ENCODE measurements at regions not wholly inside any gene's neighbourhood (a gene's known extent, or its start where the extent isn't known, plus 50 kb on each side); places are given as distances from the start of the nearest gene placed in this dataset.

- no peak for DNase-seq
- H3K27me3 ChIP-seq = no peaks in the 10 kb centered on the region
- intact Hi-C loops (cut with DNase I) = no loop called here
- no peaks in the 10 kb centered on the region for H3K4me1 ChIP-seq
- 2 to 46% methylated on average over 1 of the region's 1 CpG for WGBS, 2 donors
- no peaks in the 10 kb centered on the region for H3K36me3 ChIP-seq
- no peak overlapping the region for H3K27ac ChIP-seq
- H3K9me3 ChIP-seq = no peaks in the 10 kb centered on the region
- no peak overlapping the region for H3K4me3 ChIP-seq
- TF ChIP-seq EP300 (IDR thresholded peaks at IDR 0.05) = no peak
- no peak for TF ChIP-seq POLR2AphosphoS5 (IDR thresholded peaks at IDR 0.05)
- TF ChIP-seq POLR2A (IDR thresholded peaks at IDR 0.05) = no peak
- TF ChIP-seq CTCF (IDR thresholded peaks at IDR 0.05) = no peak
Measured at GRCh38 chr14:85401384-85401783, 128.6 kb upstream of the FLRT2 start.

GRCh38 chr14:85402569-85403162 is 127.3 kb upstream of the FLRT2 start:
- Histone ChIP-seq H3K9me3 (no peaks in the 10 kb centered on the region), H3K27me3 (no peaks in the 10 kb centered on the region), H3K36me3 (no peaks in the 10 kb centered on the region), H3K4me3 (no peak overlapping the region), H3K27ac (no peak overlapping the region), H3K4me1 (no peaks in the 10 kb centered on the region)
- TF ChIP-seq CTCF (IDR thresholded peaks at IDR 0.05) = no peak
- no peak for TF ChIP-seq POLR2AphosphoS5 (IDR thresholded peaks at IDR 0.05)
- no peak for TF ChIP-seq EP300 (IDR thresholded peaks at IDR 0.05)
- TF ChIP-seq POLR2A (IDR thresholded peaks at IDR 0.05) = no peak
- intact Hi-C loops (cut with DNase I) = no loop called here
- 52 to 65% methylated on average over 7 of the region's 7 CpGs for WGBS, 2 donors
- DNase-seq = no peak

- Histone ChIP-seq H3K4me1 (no peaks in the 10 kb centered on the region), H3K4me3 (no peak overlapping the region), H3K36me3 (no peaks in the 10 kb centered on the region), H3K9me3 (no peaks in the 10 kb centered on the region), H3K27ac (no peak overlapping the region), H3K27me3 (no peaks in the 10 kb centered on the region)
- intact Hi-C loops (cut with DNase I) = no loop called here
- TF ChIP-seq CTCF (IDR thresholded peaks at IDR 0.05) = no peak
- TF ChIP-seq EP300 (IDR thresholded peaks at IDR 0.05) = no peak
- no peak for TF ChIP-seq POLR2A (IDR thresholded peaks at IDR 0.05)
- TF ChIP-seq POLR2AphosphoS5 (IDR thresholded peaks at IDR 0.05) = no peak
- DNase-seq = no peak
- WGBS, 2 donors = 47 to 59% methylated on average over 3 of the region's 3 CpGs
Measured at GRCh38 chr14:85409481-85410210, 120.3 kb upstream of the FLRT2 start.

- WGBS, 2 donors = 97% methylated on average over 1 of the region's 1 CpG
- TF ChIP-seq CTCF (IDR thresholded peaks at IDR 0.05) = no peak
- TF ChIP-seq POLR2A (IDR thresholded peaks at IDR 0.05) = no peak
- TF ChIP-seq EP300 (IDR thresholded peaks at IDR 0.05) = no peak
- no peak for TF ChIP-seq POLR2AphosphoS5 (IDR thresholded peaks at IDR 0.05)
- H3K27me3 ChIP-seq = no peaks in the 10 kb centered on the region
- intact Hi-C loops (cut with DNase I) = no loop called here
- H3K27ac ChIP-seq = no peak overlapping the region
- H3K36me3 ChIP-seq = no peaks in the 10 kb centered on the region
- no peak overlapping the region for H3K4me3 ChIP-seq
- peaks cover 0 to 13% (median 8%) of the 10 kb centered on the region in 4 donors for H3K4me1 ChIP-seq
- no peak for DNase-seq
- H3K9me3 ChIP-seq = no peaks in the 10 kb centered on the region
Measured at GRCh38 chr14:85412756-85413155, 117.2 kb upstream of the FLRT2 start.

All from sigmoid colon (tissue), 6 donors.